Left lung (tissue), 4 donors: ENCODE measurements at regions not wholly inside any gene's neighbourhood (a gene's known extent, or its start where the extent isn't known, plus 50 kb on each side); places are given as distances from the start of the nearest gene placed in this dataset.
A peak's percentile ranks its signal among the peaks of the same experiment; 100 is the strongest.

ENCODE experiments used
- ATAC-seq: fragments of 200-7000 bp; cut with Tn5 transposase; one replicate; pipeline ENCODE4 v1.9.1; 2020; ENCODE audit warnings: moderate library complexity
- DNase-seq, 4 donors: peaks; one replicate each; pipeline ENCODE4 v3.0.0-alpha.2; 2013 to 2020
- H3K27ac ChIP-seq, 2 donors: fragments of 200-600 bp; sonication (generic) in 1 of 2; one replicate each; pipeline versions ENCODE4 v1.5.0 to v1.8.0; 2020 to 2021
- H3K27me3 ChIP-seq, 2 donors: fragments of 200-600 bp; sonication (generic) in 1 of 2; one replicate each; pipeline versions ENCODE4 v1.5.0 to v1.8.0; 2020 to 2021
- H3K36me3 ChIP-seq, 2 donors: fragments of 200-600 bp; sonication (generic) in 1 of 2; one replicate each; pipeline versions ENCODE4 v1.5.0 to v1.8.0; 2020 to 2021
- H3K4me1 ChIP-seq, 2 donors: fragments of 200-600 bp; one replicate each; pipeline ENCODE4 v1.8.0; 2021
- H3K4me3 ChIP-seq, 2 donors: fragments of 200-600 bp; sonication (generic) in 1 of 2; one replicate each; pipeline versions ENCODE4 v1.5.0 to v1.8.0; 2020 to 2021; ENCODE audit warnings: mild to moderate bottlenecking in 1 of 2
- H3K9me3 ChIP-seq, 2 donors: fragments of 200-600 bp; sonication (generic) in 1 of 2; one replicate each; pipeline versions ENCODE4 v1.5.0 to v1.8.0; 2020 to 2021
- intact Hi-C, 2 donors: fragments of 100-400 bp; cut with DNase I; formaldehyde crosslinking; loops; one replicate each; pipeline versions ENCODE4 v1.11.2 to v1.14.2; 2022
- TF ChIP-seq, protein P1 (sequence below), 2 donors: fragments of 200-600 bp; sonication (generic) in 1 of 2; IDR thresholded peaks; one replicate each; pipeline versions ENCODE4 v1.5.0 to v1.8.0; 2021; ENCODE audit warnings: antibody characterized with exemption in 2 of 2
- donor health status: DM: no; HTN: yes; CAD: no.
- donor health status: DM: no; HTN: no; CAD: no.

DNA sequence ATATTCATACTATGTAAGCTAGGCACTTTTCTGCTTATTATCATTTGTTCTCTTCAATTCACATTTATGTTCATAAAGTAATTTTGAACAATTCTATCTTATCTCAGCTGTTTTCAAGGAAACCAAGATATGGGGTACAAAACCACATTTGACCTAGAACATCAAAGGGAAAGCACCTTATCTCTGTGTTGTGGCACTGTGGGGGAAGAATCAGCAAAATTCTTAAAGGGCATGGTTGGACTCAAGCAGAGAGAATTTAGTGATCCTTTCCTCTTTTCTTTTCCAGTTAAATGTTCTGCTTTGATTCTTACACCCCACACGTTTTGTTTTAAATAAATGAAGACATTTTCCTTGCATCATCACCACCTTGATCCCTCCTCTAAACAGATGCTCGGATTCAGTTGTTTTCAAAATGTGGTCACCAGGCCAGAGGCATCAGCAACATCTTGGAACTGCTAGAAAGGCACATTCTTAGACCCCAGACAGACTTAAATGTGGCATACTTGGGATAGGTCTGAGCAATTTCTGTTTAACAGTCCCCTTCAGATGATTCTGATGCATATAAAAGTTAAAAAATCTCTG, 128.4 kb upstream of the TP63 start:
- Histone ChIP-seq H3K9me3 (no peaks in the 10 kb centered on the region), H3K4me3 (no peak overlapping the region), H3K36me3 (no peaks in the 10 kb centered on the region), H3K27me3 (no peaks in the 10 kb centered on the region), H3K4me1 (no peaks in the 10 kb centered on the region), H3K27ac (no peak overlapping the region)
- TF ChIP-seq, protein P1, sequence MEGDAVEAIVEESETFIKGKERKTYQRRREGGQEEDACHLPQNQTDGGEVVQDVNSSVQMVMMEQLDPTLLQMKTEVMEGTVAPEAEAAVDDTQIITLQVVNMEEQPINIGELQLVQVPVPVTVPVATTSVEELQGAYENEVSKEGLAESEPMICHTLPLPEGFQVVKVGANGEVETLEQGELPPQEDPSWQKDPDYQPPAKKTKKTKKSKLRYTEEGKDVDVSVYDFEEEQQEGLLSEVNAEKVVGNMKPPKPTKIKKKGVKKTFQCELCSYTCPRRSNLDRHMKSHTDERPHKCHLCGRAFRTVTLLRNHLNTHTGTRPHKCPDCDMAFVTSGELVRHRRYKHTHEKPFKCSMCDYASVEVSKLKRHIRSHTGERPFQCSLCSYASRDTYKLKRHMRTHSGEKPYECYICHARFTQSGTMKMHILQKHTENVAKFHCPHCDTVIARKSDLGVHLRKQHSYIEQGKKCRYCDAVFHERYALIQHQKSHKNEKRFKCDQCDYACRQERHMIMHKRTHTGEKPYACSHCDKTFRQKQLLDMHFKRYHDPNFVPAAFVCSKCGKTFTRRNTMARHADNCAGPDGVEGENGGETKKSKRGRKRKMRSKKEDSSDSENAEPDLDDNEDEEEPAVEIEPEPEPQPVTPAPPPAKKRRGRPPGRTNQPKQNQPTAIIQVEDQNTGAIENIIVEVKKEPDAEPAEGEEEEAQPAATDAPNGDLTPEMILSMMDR (IDR thresholded peaks at IDR 0.05): no peak
- DNase-seq (no peak), ATAC-seq (no peak)
- intact Hi-C loops: no loop called here

DNA sequence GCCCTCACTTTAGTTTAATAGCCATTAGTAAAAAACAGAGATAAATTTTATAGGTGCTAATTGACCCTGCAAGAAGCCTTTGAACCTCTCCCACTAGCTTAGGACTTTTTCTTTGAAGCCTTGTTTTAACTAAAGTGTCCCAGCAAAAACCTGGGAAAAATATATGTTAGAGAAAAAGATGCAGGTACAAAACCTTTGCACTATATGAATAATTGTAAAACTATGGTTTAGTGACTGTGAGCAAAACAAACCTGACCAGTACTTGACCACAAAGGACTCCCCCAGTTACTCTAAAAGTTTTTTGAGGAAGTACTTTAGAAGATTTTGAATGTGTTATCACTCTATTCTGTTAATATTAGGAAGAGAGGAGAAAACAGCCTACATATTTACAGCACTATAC, 123.3 kb upstream of the TP63 start:
- no peaks in the 10 kb centered on the region for H3K27me3 ChIP-seq

GRCh38 chr3:189508784-189509501, 122.2 kb upstream of the TP63 start:
- Histone ChIP-seq H3K4me1 (no peaks in the 10 kb centered on the region), H3K36me3 (no peaks in the 10 kb centered on the region), H3K9me3 (no peaks in the 10 kb centered on the region), H3K4me3 (no peak overlapping the region), H3K27me3 (no peaks in the 10 kb centered on the region), H3K27ac (no peak overlapping the region)
- intact Hi-C loops: no loop called here
- no peak for DNase-seq
- TF ChIP-seq, protein P1 (IDR thresholded peaks at IDR 0.05): no peak
- ATAC-seq: no peak

More for the DNA sequence above, 123.3 kb upstream of the TP63 start:
- H3K4me3 ChIP-seq: no peak overlapping the region
- H3K9me3 ChIP-seq: no peaks in the 10 kb centered on the region
- TF ChIP-seq, protein P1 (IDR thresholded peaks at IDR 0.05): no peak
- ATAC-seq (no peak), DNase-seq (no peak)
- H3K36me3 ChIP-seq: no peaks in the 10 kb centered on the region
- H3K27ac ChIP-seq: no peak overlapping the region
- intact Hi-C loops: no loop called here
- no peaks in the 10 kb centered on the region for H3K4me1 ChIP-seq

DNA sequence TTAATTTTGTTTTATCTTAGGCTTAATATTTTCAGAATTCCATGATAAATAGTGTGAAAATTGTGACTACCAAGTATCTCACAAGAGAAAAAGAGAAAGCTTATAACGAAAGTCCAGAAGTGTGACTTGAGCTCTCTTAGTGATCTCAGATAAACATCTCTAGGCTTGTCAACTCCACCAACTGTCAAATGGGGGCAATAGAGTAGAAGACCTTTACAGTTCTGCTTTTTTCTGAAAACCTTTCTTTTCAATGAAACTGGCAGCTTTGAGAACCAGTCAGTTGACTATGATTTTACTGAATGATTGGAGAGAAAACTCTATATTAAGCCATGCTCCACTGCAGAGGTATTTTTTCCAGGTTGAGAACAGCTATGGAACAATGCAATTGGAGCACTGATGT, 119.2 kb upstream of the TP63 start:
- H3K9me3 ChIP-seq: peaks cover 0 to 1% of the 10 kb centered on the region in 2 donors
- intact Hi-C loops: no loop called here
- no peak overlapping the region for H3K27ac ChIP-seq
- DNase-seq (no peak), ATAC-seq (no peak)
- TF ChIP-seq, protein P1 (IDR thresholded peaks at IDR 0.05): no peak
- H3K36me3 ChIP-seq: no peaks in the 10 kb centered on the region
- no peaks in the 10 kb centered on the region for H3K4me1 ChIP-seq
- no peak overlapping the region for H3K4me3 ChIP-seq
- no peaks in the 10 kb centered on the region for H3K27me3 ChIP-seq

DNA sequence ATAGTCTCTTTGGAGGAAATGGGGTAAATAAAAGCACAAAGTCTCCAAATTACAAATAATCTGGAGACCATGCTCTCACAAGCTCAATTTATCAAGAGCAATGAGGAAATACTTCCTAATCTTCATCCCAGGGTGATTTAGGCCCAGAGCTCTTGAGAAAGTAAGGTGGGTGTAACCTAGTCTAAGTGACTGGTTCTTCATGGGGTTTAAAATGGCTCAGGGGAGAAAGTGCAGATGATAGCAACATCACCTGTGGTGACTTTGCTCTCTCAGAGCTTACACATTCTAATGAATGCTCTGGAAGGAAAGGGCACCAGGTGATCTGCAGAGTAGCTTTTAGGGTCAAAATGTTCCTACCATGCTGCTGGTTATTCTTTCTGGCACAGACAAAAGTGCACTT, 118.4 kb upstream of the TP63 start:
- ATAC-seq: peak; percentile 43
- TF ChIP-seq, protein P1 (IDR thresholded peaks at IDR 0.05): no peak
- Histone ChIP-seq H3K4me3 (no peak overlapping the region), H3K9me3 (peaks cover 0 to 9% of the 10 kb centered on the region in 2 donors), H3K27me3 (no peaks in the 10 kb centered on the region), H3K27ac (no peak overlapping the region), H3K36me3 (no peaks in the 10 kb centered on the region), H3K4me1 (no peaks in the 10 kb centered on the region)
- DNase-seq: no peak
- intact Hi-C loops: no loop called here
